ENCODE measurements at regions not wholly inside any gene's neighbourhood (a gene's known extent, or its start where the extent isn't known, plus 50 kb on each side); places are given as distances from the start of the nearest gene placed in this dataset.

GRCh38 chr4:180363815-180364214, 1879.4 kb upstream of the TENM3 start:
- H3K9me3 ChIP-seq = no peaks in the 10 kb centered on the region
- TF ChIP-seq, protein P1, sequence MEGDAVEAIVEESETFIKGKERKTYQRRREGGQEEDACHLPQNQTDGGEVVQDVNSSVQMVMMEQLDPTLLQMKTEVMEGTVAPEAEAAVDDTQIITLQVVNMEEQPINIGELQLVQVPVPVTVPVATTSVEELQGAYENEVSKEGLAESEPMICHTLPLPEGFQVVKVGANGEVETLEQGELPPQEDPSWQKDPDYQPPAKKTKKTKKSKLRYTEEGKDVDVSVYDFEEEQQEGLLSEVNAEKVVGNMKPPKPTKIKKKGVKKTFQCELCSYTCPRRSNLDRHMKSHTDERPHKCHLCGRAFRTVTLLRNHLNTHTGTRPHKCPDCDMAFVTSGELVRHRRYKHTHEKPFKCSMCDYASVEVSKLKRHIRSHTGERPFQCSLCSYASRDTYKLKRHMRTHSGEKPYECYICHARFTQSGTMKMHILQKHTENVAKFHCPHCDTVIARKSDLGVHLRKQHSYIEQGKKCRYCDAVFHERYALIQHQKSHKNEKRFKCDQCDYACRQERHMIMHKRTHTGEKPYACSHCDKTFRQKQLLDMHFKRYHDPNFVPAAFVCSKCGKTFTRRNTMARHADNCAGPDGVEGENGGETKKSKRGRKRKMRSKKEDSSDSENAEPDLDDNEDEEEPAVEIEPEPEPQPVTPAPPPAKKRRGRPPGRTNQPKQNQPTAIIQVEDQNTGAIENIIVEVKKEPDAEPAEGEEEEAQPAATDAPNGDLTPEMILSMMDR (IDR thresholded peaks at IDR 0.05) = no peak
- no peak for ATAC-seq

DNA sequence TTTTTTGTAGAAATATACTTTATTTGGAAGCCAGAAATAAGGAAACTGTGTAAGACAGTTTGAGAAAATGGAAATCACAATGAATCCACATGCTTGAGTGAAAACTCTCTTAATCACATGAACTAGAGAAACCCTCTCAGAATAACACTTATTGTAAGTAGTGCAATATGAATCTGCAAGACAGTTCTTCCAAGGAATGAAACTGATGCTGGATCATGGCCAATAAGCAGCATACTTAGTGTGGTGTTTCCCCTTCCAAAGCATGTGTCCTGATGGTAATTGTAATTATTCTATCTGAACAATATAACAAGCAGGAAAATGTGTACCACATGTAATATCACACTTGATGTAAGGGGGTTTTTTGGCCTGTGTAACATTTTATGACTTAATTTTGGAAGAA, 1870.5 kb upstream of the TENM3 start:
- Histone ChIP-seq H3K4me1 (no peaks in the 10 kb centered on the region), H3K9me3 (no peaks in the 10 kb centered on the region), H3K27me3 (no peaks in the 10 kb centered on the region), H3K4me3 (no peak overlapping the region), H3K27ac (no peak overlapping the region), H3K36me3 (no peaks in the 10 kb centered on the region)
- intact Hi-C loops (cut with DNase I) = no loop called here
- TF ChIP-seq, protein P1 (IDR thresholded peaks at IDR 0.05) = no peak
- DNase-seq = no peak
- no peak for ATAC-seq

More at GRCh38 chr4:180363815-180364214, 1879.4 kb upstream of the TENM3 start:
- Histone ChIP-seq H3K4me3 (no peak overlapping the region), H3K27ac (no peak overlapping the region), H3K36me3 (no peaks in the 10 kb centered on the region), H3K27me3 (no peaks in the 10 kb centered on the region), H3K4me1 (no peaks in the 10 kb centered on the region)
- intact Hi-C loops (cut with DNase I) = no loop called here
- DNase-seq = no peak

GRCh38 chr4:180377741-180378140, 1865.5 kb upstream of the TENM3 start:
- no peak for DNase-seq
- no peaks in the 10 kb centered on the region for H3K4me1 ChIP-seq
- intact Hi-C loops (cut with DNase I) = no loop called here

GRCh38 chr4:180380733-180381132, 1862.5 kb upstream of the TENM3 start:
- DNase-seq (no peak), ATAC-seq (no peak)
- no peak overlapping the region for H3K4me3 ChIP-seq
- H3K4me1 ChIP-seq = no peaks in the 10 kb centered on the region
- no peaks in the 10 kb centered on the region for H3K27me3 ChIP-seq
- H3K27ac ChIP-seq = no peak overlapping the region
- H3K36me3 ChIP-seq = no peaks in the 10 kb centered on the region
- TF ChIP-seq, protein P1 (IDR thresholded peaks at IDR 0.05) = no peak
- no peaks in the 10 kb centered on the region for H3K9me3 ChIP-seq
- intact Hi-C loops (cut with DNase I) = no loop called here

More at GRCh38 chr4:180377741-180378140, 1865.5 kb upstream of the TENM3 start:
- Histone ChIP-seq H3K27me3 (no peaks in the 10 kb centered on the region), H3K36me3 (no peaks in the 10 kb centered on the region), H3K4me3 (no peak overlapping the region), H3K27ac (no peak overlapping the region), H3K9me3 (no peaks in the 10 kb centered on the region)
- ATAC-seq = no peak
- TF ChIP-seq, protein P1 (IDR thresholded peaks at IDR 0.05) = no peak

GRCh38 chr4:180391613-180392012, 1851.6 kb upstream of the TENM3 start:
- TF ChIP-seq, protein P1 (IDR thresholded peaks at IDR 0.05) = no peak
- DNase-seq (no peak), ATAC-seq (no peak)
- intact Hi-C loops (cut with DNase I) = no loop called here
- no peaks in the 10 kb centered on the region for H3K4me1 ChIP-seq
- no peaks in the 10 kb centered on the region for H3K36me3 ChIP-seq
- no peak overlapping the region for H3K27ac ChIP-seq
- no peaks in the 10 kb centered on the region for H3K27me3 ChIP-seq
- no peak overlapping the region for H3K4me3 ChIP-seq
- no peaks in the 10 kb centered on the region for H3K9me3 ChIP-seq

- DNase-seq (no peak), ATAC-seq (no peak)
- intact Hi-C loops (cut with DNase I) = no loop called here
- TF ChIP-seq, protein P1 (IDR thresholded peaks at IDR 0.05) = no peak
- Histone ChIP-seq H3K9me3 (no peaks in the 10 kb centered on the region), H3K36me3 (no peaks in the 10 kb centered on the region), H3K4me1 (no peaks in the 10 kb centered on the region), H3K27ac (no peak overlapping the region), H3K27me3 (no peaks in the 10 kb centered on the region), H3K4me3 (no peak overlapping the region)
Observed at GRCh38 chr4:180394312-180394711, 1848.9 kb upstream of the TENM3 start.
